ENCODE measurements at regions not wholly inside any gene's neighbourhood (a gene's known extent, or its start where the extent isn't known, plus 50 kb on each side); places are given as distances from the start of the nearest gene placed in this dataset.
"Not testable (repeated sequence)": the region's sequence is repeated elsewhere in the genome, so short reads cannot be mapped to it uniquely, and the experiment has no call there.

GRCh38 chr4:26196567-26196966 lies 124.2 kb upstream of the RBPJ start:
- CTCF ChIA-PET = no interaction called here
- no TSS peak for BruUV-seq (replicated peaks)
- H3K4me1 ChIP-seq (ENCODE audit: control insufficient read depth, insufficient read depth, low read length) = peaks cover 8% of the 10 kb centered on the region
- peak overlapping the region; percentile 60 for H3K27ac ChIP-seq (ENCODE audit: low read length)
- no peak for TF ChIP-seq SIN3A (IDR thresholded peaks at IDR 0.05; ENCODE audit: borderline replicate concordance, insufficient read depth, low read depth, low read length)
- TF ChIP-seq TCF7L2 (IDR thresholded peaks at IDR 0.05; ENCODE audit: low read depth, low read length) = no peak
- no peak for TF ChIP-seq REST (IDR thresholded peaks at IDR 0.05; ENCODE audit: insufficient read depth in 1 of 2, low read depth in 2 of 2, low read length in 1 of 2)
- no peak for TF ChIP-seq CTCF (IDR thresholded peaks at IDR 0.05)
- no peak for TF ChIP-seq POLR2AphosphoS5 (IDR thresholded peaks at IDR 0.05; ENCODE audit: low read depth, low read length)
- in situ Hi-C loops (cut with HindIII; ENCODE audit: low pct_unique_long_range_greater_than_20kb, low sequenced_read_pairs) = no loop called here
- no peak for DNase-seq (ENCODE audit: low read depth, low spot score)
- no peaks in the 10 kb centered on the region for H3K9me3 ChIP-seq (ENCODE audit: control insufficient read depth, insufficient read depth, low read depth, low read length)
- H3K27me3 ChIP-seq (ENCODE audit: control insufficient read depth, insufficient read depth, low read length) = no peaks in the 10 kb centered on the region
- ATAC-seq = no peak
- intact Hi-C loops (cut with micrococcal nuclease; ENCODE audit: unreplicated experiment) = no loop called here
- POLR2A ChIA-PET = no interaction called here
- no peak overlapping the region for H3K4me3 ChIP-seq (ENCODE audit: low read depth in 2 of 2, low read length in 2 of 2)
- H3K36me3 ChIP-seq (ENCODE audit: control insufficient read depth, insufficient read depth, low read length) = no peaks in the 10 kb centered on the region

GRCh38 chr4:26197018-26197779 lies 123.6 kb upstream of the RBPJ start:
- peak overlapping the region; percentile 60 for H3K27ac ChIP-seq (ENCODE audit: low read length)
- CTCF ChIA-PET = no interaction called here
- no peaks in the 10 kb centered on the region for H3K9me3 ChIP-seq (ENCODE audit: control insufficient read depth, insufficient read depth, low read depth, low read length)
- intact Hi-C loops (cut with micrococcal nuclease; ENCODE audit: unreplicated experiment) (no loop called here), in situ Hi-C loops (cut with HindIII; ENCODE audit: low pct_unique_long_range_greater_than_20kb, low sequenced_read_pairs) (no loop called here)
- ATAC-seq = peak; percentile 99
- H3K27me3 ChIP-seq (ENCODE audit: control insufficient read depth, insufficient read depth, low read length) = no peaks in the 10 kb centered on the region
- H3K4me3 ChIP-seq (ENCODE audit: low read depth in 2 of 2, low read length in 2 of 2) = no peak overlapping the region
- BruUV-seq (replicated peaks) = no TSS peak
- H3K36me3 ChIP-seq (ENCODE audit: control insufficient read depth, insufficient read depth, low read length) = no peaks in the 10 kb centered on the region
- POLR2A ChIA-PET = interaction anchor here (0.7 kb wide), 1 partner anchor 19 kb away, joined by 3 read pairs; no protein-coding TSS in a partner anchor
- peak; percentile 93 for DNase-seq (ENCODE audit: low read depth, low spot score)
- TF ChIP-seq SIN3A (IDR thresholded peaks at IDR 0.05; ENCODE audit: borderline replicate concordance, insufficient read depth, low read depth, low read length) (no peak), CTCF (IDR thresholded peaks at IDR 0.05) (no peak), POLR2AphosphoS5 (IDR thresholded peaks at IDR 0.05; ENCODE audit: low read depth, low read length) (peak; percentile 65; the same call in 1 of the 2 replicates), REST (IDR thresholded peaks at IDR 0.05; ENCODE audit: insufficient read depth in 1 of 2, low read depth in 2 of 2, low read length in 1 of 2) (no peak), TCF7L2 (IDR thresholded peaks at IDR 0.05; ENCODE audit: low read depth, low read length) (peak; percentile 94)
- H3K4me1 ChIP-seq (ENCODE audit: control insufficient read depth, insufficient read depth, low read length) = peaks cover 8% of the 10 kb centered on the region

GRCh38 chr4:26198931-26199330 lies 121.9 kb upstream of the RBPJ start:
- CTCF ChIA-PET; DNase-seq (ENCODE audit: low read depth, low spot score); H3K4me3 ChIP-seq (ENCODE audit: low read depth in 2 of 2, low read length in 2 of 2); H3K9me3 ChIP-seq (ENCODE audit: control insufficient read depth, insufficient read depth, low read depth, low read length); H3K36me3 ChIP-seq (ENCODE audit: control insufficient read depth, insufficient read depth, low read length); H3K27me3 ChIP-seq (ENCODE audit: control insufficient read depth, insufficient read depth, low read length); in situ Hi-C loops (cut with HindIII; ENCODE audit: low pct_unique_long_range_greater_than_20kb, low sequenced_read_pairs); H3K27ac ChIP-seq (ENCODE audit: low read length); BruUV-seq (replicated peaks); ATAC-seq; H3K4me1 ChIP-seq (ENCODE audit: control insufficient read depth, insufficient read depth, low read length); POLR2A ChIA-PET; intact Hi-C loops (cut with micrococcal nuclease; ENCODE audit: unreplicated experiment): not testable (repeated sequence)

Measured in Panc1 (cell line).